Bronchial epithelial cell (primary cell): ENCODE measurements at regions not wholly inside any gene's neighbourhood (a gene's known extent, or its start where the extent isn't known, plus 50 kb on each side); places are given as distances from the start of the nearest gene placed in this dataset.

ENCODE experiments used
- DNase-seq: peaks from one replicate; pipeline ENCODE4 v3.0.0-alpha.2; 2010; ENCODE audit warnings: low read depth
- FAIRE-seq: peaks from 2 replicates; lab custom pipeline; 2011; peaks lifted over from hg19 to GRCh38; lab: Jason Lieb, UNC
- H3K27me3 ChIP-seq: 2 replicates; pipeline ENCODE4 v1.5.1; 2011; ENCODE audit warnings: low read length; ENCODE audit not compliant: control insufficient read depth, insufficient read depth
- H3K36me3 ChIP-seq: 2 replicates; pipeline ENCODE4 v1.5.1; 2011; ENCODE audit warnings: low read length; ENCODE audit not compliant: control insufficient read depth, insufficient read depth
- H3K4me3 ChIP-seq: 2 replicates; pipeline ENCODE4 v1.5.1; 2011; ENCODE audit warnings: mild to moderate bottlenecking, low read depth, low read length, control low read depth
- CTCF ChIP-seq: IDR thresholded peaks from 2 replicates; pipeline ENCODE4 v1.5.1; 2011; ENCODE audit warnings: mild to moderate bottlenecking, moderate library complexity, low read length, control low read depth, inconsistent platforms; ENCODE audit not compliant: insufficient read depth, severe bottlenecking

- DNase-seq (no peak), FAIRE-seq (no peak)
- TF ChIP-seq CTCF, result no peak
- H3K36me3 ChIP-seq, result no peaks in the 10 kb centered on the region
- no peak overlapping the region for H3K4me3 ChIP-seq
- no peaks in the 10 kb centered on the region for H3K27me3 ChIP-seq
Observed at GRCh38 chr2:129911363-129912065, 68.0 kb upstream of the RAB6C start.

- DNase-seq, result no peak
- Histone ChIP-seq H3K4me3 (no peak overlapping the region), H3K36me3 (no peaks in the 10 kb centered on the region), H3K27me3 (no peaks in the 10 kb centered on the region)
- TF ChIP-seq CTCF, result no peak
- FAIRE-seq, result no peak
Observed at GRCh38 chr2:129912066-129912820, 67.2 kb upstream of the RAB6C start.

- no peak for TF ChIP-seq CTCF
- FAIRE-seq (peak; percentile 68), DNase-seq (no peak)
- Histone ChIP-seq H3K36me3 (no peaks in the 10 kb centered on the region), H3K27me3 (no peaks in the 10 kb centered on the region), H3K4me3 (no peak overlapping the region)
Observed at GRCh38 chr2:129912871-129913694, 66.4 kb upstream of the RAB6C start.

GRCh38 chr2:129913695-129914495 lies 65.6 kb upstream of the RAB6C start:
- Histone ChIP-seq H3K27me3 (no peaks in the 10 kb centered on the region), H3K4me3 (no peak overlapping the region), H3K36me3 (no peaks in the 10 kb centered on the region)
- DNase-seq (no peak), FAIRE-seq (no peak)
- TF ChIP-seq CTCF, result no peak

GRCh38 chr2:129914538-129915302 lies 64.7 kb upstream of the RAB6C start:
- no peak overlapping the region for H3K4me3 ChIP-seq
- H3K36me3 ChIP-seq, result no peaks in the 10 kb centered on the region
- no peak for TF ChIP-seq CTCF
- FAIRE-seq, result peak; percentile 92
- DNase-seq, result no peak
- H3K27me3 ChIP-seq, result no peaks in the 10 kb centered on the region
